Occipital lobe (tissue), 1 donor: ENCODE measurements at regions not wholly inside any gene's neighbourhood (a gene's known extent, or its start where the extent isn't known, plus 50 kb on each side); places are given as distances from the start of the nearest gene placed in this dataset.
"Not testable (repeated sequence)": the region's sequence is repeated elsewhere in the genome, so short reads cannot be mapped to it uniquely, and the experiment has no call there.

Experiments
- DNase-seq: peaks from one replicate; lab custom pipeline; 2025; lab: John Stamatoyannopoulos, UW

DNA sequence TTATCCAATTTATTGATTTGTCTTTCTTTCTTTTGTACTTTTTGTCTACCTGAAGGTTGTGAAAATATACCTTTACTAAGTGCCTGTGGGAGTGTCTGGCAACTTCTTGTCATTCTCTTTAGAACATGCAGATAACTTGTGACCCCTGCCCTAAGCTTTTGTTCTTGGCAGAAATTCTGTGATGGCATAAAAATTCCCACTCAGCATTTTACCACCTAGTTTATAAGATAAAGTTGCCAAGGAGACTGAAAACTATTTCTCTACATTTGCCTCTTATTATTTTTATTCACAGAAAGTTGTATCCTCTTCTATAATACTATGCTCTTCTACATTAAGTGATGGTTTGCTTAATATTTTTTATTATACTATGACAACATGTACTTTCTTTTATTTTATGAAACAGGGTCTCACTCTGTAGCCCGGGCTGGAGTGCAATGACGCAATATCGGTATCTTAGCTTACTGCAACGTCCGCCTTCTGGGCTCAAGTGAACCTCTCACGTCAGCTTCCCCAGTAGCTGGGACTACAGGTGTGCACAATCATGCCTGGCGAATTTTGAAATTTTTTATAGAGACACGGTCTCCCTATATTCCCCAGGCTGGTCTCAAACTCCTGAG is 683.5 kb downstream of the ANKRD7 start:
- no peak for DNase-seq

DNA sequence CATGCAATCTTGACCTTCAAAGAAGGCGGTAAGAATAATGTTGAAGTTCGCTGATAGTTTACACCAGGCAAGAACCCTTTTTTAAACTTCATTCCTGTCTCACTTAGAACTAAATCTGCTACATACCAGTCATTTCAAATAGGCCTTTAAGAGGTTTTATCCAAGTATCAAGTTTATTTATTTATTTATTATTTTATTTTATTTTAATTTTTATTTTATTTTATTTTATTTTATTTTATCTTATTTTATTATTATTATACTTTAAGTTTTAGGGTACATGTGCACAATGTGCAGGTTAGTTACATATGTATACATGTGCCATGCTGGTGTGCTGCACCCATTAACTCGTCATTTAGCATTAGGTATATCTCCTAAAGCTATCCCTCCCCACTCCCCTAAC is 691.6 kb downstream of the ANKRD7 start:
- DNase-seq, result not testable (repeated sequence)

DNA sequence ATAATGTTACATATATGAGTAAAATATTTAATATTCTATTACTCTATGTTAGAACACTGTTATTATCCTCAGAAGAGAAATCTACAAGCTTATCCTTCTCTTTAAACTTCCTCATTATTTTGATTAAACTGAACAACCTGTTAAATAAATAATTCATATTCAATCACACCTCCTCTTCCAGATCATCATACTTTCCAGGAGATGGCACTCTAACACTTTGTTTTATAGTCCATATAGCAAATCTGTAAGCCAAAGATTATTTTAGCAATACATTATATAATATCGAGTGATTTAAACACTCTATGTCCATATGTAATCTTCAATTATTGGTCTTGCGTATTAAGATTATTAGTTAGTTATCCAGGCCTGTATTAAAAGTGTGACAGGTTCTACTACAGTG is 694.1 kb downstream of the ANKRD7 start:
- no peak for DNase-seq

DNA sequence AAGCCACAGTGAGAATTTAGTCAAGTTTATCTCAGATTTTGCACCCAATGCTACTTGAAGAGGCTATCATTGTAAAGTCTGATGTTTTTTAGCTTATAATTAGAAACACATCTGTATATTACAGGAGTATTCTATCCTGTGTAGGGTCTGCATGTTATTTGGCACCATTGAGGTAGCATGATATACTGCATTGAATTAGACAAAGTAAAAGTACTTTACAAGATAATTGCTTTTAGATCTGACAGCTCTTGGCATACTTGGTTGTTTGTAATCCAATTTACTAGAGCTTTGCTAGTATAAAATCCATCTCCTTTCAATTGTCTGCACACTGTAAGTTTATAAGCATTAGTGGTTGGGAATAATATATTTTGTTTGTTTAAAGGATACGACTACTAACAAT is 714.3 kb downstream of the ANKRD7 start:
- DNase-seq, result no peak

DNA sequence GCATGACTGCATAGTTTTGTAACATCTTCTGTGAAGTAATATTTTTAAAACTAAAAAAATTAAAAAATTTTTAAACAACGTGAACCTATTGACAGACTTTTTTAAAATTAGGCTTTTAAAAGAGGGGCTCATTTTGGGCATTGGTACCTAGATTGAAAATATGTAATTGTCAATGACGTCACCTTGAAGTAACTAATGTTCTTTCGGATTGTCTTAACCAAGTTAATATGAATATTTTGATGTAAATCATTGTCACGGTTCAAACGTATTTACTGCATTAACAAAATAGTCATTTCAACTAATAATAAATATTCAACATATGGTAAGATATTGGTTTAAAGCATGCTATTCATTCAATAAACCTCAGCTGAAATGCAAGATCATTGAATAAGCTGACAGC is 719.8 kb downstream of the ANKRD7 start:
- DNase-seq, result no peak

DNA sequence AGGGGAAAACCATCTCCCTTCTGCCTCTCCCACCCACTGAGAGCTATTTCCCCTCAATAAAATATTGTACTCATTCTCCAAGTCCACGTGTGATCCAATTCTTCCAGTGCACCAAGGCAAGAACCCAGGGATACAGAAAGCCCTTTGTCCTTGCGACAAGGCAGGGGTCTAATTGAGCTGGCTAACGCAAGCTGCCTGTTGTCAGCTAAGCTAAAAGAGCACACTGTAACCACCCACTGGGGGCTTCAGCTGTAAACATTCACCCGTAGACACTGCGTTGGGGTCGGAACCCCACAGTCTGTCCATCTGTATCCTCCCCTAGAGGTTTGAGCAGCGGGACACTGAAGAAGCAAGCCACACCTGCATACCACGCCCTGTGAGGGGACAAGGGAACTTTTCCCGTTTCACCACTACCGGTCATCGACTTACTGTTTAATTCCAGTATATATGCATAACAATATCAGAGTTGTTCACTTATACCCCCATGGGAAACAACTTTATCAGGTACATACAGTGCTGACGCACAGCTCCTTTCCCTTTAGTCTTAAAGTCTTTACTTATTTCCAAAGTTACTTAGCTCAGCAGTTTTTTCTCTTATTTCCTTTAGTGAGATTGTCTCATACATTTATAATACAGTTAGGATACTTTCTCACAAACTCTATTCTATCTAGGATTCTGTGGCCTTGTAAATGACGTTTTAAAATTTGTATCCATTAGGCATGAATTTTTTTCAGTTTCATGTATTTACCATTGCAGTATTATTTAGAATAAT is 721.6 kb downstream of the ANKRD7 start:
- DNase-seq, result no peak

DNA sequence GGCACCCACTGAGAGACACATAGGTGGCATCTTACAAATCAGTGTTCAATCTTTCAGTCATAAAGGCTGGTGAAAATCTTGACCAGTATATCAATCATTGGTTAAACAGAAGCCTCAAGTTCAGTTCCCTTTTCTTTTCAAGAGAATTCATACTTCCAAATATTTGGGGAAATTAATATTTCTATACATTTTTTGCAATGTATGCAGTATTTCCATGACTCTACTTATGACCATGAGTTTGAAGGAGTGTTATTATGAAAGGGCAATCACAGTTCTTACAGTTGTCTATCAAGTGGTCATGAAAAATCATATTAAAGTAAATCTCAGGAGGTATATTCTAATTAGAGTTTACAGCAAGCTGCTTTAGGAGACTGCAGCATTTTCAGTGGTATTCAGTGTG is 724.0 kb downstream of the ANKRD7 start:
- DNase-seq, result no peak

DNA sequence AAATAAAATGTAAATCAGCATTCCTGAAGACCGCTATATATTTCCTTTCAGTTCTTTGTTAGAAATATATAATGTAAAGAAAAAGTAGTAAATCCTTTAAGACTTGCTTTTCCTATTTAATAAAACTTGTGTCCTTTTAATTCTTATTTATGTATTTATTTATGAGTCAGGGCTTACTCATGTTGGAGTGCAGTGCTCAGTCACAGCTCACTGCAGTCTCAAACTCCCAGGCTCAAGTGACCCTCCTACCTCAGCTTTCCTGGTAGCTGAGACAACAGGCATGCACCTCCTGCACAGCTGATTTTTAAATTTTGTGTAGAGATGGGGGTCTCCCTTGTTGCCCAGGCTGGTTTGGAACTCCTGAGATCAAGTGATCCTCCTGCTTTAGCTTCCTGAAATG is 724.5 kb downstream of the ANKRD7 start:
- no peak for DNase-seq

DNA sequence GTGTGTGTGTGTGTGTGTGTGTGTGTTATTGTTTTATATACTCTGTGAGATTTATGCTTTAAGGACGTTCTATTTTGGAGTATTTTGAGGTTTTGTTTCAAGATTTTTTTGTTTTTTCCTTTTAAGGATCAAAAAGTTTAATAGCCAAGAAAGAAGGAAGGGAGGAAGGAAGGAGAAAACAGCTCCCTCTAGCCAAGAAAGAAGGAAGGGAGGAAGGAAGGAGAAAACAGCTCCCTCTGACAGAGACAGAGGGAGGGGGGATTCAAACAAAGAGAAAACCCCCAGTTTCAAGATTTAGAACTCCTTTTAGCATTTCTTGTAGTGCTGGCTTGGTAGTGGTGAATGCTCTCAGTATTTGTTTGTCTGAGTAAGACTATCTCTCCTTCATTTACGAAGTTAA is 731.8 kb downstream of the ANKRD7 start:
- DNase-seq, result not testable (repeated sequence)

DNA sequence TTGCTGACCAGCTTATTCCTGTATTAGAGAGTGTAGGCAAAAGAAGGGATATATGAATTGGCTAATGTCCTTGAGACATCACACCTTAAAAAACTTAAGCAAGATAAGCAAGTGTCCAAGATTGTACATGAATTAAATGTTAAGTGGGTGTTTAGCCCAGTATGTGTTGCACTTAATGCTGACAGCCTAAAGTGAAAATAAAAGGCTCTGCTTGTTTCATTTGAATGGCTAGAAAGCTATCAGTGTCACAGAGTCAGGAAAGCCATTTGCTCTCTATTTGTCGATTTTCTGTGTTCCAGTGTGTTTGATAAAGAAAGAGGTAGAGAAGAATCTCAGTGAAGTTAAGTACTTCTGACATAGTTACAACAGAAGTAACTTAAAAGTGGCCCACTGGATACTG is 744.9 kb downstream of the ANKRD7 start:
- no peak for DNase-seq

DNA sequence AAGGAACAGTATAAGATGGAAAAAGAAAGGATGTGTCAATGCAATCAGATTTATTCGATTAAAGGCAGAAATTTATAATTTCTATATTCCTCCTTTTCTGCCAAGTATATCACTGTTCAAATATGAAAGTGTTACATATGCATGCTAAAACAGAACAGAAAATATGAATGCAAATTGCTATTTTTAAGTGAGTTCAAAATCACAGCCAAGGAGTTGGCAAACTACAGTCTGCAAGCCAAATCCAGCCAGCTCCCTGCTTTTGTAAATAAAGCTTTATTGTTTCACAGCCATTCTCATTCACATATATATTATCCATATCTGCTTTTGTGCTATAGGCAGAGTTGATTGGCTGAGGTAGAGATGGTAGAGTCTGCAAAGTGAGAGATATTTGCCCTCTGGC is 747.2 kb downstream of the ANKRD7 start:
- DNase-seq, result no peak

DNA sequence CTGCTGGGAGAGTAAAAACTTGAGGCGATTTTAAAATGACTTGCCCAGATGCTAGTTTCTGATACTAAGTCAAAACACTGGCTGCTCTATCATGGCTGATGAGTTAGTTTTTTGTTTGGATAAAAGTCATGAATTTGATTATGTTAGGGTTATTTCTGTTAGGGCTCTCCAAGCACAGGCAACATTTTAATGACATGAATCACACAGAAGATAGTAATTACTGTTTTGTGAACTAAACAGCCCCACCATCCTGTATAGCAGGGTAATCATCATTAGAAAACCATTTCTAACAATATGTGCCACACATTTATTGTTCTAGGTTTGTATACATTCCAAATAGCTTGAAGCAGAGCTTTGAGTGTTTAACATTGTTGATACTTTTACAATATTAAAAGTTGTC is 750.3 kb downstream of the ANKRD7 start:
- no peak for DNase-seq

DNA sequence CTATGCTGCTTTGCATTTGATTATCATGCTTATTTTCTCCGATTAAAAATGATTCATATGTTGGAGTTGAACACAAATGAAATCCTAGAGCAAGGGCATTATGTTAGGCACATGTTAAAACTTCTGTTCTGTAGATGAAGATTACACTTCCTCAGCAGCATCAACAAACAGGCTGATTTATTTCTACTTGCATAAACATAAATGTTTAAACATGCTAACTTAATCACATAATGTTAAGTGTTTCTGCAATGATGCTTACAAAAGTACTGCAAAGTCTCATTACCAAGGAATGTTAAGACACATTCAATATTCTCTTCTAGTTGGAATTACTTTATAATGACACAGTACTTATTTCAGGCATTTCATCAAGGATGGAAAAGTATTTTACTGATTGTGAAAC is 770.8 kb downstream of the ANKRD7 start:
- no peak for DNase-seq

DNA sequence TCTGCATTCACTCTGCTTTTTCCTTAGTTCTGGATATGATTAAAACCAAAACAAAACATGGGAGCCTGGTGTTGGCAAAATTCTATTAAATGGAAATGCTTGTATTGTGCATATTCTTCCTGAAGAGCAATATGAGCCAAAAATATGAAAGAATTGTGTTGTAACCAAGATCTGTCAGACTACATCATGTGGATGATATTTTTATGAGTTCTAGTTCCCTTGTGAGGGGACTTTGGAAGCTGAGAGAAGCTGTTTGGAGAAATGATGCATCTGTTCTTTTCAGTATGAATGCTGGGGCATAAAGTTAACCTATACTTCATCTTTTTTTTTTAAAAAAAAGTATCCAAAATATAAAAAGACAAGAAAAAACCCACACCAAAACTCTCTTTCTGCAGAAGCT is 782.7 kb downstream of the ANKRD7 start:
- no peak for DNase-seq

DNA sequence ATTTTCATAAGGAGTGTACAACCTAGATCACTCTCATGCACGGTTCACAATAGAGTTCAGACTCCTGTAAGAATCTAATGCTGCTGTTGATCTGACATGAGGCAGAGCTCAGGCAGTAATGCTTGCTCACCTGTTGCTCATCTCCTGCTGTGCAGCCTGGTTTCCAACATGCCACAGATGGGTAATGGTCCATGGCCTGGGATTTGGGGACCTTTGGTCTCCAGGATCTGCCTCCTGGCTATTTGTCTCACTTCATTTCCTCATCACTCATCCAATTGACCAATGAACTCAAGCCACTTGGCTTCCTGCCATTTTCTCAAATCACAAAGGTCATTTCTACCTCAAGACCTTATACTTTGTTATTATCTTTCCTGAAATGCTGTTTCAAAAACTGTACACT is 786.1 kb downstream of the ANKRD7 start:
- DNase-seq, result no peak

DNA sequence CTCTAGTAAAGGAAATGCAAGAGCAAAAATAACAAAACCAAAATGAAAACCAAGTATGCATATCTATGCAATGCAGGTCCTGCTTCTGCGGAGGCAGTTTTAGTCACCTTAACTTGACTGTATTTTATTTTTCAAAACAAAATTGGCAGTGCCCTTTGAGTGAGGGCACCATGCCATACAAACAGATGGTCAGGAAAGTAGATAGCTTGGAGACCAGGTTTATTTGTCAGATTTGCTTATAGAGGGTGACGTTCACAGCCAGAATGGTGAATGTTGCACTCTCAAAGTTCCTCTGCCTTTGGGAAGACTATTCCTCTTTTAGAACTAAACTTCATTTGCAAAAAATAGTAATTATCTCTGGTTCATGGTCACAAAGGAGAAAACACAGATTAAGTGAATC is 801.9 kb downstream of the ANKRD7 start:
- DNase-seq, result no peak

DNA sequence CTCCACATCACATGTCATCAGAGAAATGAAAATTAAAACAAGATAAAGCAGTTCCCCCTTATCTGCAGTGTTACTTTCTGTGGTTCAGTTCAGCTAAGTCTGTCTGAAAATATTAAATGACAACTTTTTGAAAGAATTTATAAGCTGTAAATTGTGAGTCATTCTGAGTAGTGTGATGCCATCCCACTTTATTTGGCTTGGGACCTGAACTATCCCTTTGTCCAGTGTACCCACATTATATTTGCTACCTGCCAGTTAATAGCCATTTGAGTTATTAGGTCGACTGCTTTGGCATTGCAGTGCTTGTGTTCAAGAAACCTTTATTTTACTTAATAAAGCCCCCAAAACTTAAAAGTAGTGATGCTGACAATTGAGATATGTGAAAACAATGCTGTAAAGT is 804.2 kb downstream of the ANKRD7 start:
- no peak for DNase-seq

DNA sequence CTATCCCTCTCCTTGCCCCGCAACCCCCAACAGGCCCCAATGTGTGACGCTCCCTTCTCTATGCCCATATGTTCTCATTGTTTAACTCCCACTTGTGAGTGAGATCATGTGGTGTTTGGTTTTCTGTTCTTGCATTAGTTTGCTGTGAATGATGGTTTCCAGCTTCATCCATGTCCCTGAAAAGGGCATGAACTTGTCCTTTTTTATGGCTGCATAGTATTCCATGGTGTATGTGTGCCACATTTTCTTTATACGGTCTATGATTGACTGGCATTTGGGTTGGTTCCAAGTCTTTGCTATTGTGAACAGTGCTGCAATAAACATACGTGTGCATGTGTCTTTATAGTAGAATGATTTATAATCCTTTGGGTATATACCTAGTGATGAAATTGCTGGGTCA is 807.6 kb downstream of the ANKRD7 start:
- not testable (repeated sequence) for DNase-seq

DNA sequence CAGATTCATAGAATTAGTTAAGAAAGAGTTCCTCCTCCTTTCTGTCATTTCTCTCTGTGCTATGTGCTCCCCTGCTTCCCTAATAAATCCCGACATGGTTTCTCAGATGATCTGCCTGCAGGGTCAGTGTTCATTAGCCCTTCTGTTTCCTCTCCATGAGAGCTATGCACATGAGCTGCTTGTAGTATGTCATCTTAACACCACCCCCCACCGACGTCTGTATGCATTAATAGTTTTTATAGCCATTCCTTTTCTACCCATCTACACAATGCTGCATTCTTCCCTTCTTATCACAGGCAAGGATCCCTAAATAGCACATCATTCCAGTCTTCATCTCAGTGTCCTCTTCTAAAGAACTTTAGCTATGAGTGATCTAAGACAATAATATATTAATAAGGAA is 809.1 kb downstream of the ANKRD7 start:
- no peak for DNase-seq

DNA sequence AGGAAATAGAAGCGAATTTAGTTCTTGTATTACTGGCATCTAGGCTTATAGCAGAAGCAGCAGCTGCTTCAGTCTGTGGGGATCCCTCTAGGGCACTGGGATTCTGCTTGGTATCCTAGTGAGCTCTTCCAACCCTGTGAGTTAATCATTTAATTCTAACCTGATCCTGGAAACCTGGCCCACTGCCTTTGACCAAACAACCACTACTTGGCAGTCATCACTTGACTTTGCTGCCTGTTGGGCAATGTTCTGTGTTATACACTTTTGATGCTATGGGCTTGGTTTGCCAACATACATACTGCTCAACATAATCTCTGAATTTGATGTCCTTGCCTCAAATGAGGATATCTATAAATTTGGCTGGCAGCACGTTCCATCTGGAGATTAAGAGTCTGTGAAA is 813.4 kb downstream of the ANKRD7 start:
- no peak for DNase-seq

DNA sequence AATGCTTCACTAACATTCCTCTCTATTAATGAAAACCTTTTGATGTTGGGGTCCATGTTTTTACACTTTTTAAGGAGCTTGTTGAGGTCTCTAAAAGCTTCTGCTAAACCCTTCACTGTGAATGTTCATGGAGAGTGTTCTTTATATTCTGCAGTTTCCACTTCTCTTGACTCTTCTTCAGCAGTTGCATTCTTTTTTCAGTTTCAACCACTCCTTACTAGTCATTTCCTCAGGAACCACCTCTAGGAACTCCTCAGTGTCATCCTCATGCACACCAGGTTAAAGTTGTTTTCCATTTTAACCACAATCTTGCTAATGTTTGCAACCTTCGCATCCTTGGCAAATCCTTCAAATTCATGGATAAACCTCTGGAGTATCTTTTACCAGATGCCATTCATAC is 821.6 kb downstream of the ANKRD7 start:
- no peak for DNase-seq

DNA sequence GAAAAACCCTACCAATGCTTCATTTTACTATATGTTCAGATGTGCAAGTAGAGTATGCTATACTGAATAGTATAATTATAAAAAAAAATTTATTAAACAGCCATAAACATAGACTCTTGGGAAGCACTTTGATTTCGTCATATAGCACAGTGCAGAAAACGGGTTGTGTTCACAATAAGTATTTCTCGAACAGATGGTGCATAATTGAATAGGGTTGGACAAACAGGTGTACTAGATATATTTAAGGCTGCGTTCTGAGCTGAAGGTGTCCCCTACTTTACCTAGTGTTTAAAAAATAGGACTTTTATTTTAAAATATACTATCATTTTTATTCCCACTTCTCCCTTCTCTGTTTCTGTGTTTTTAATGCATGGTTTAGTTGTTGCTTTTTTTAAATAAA is 841.5 kb downstream of the ANKRD7 start:
- DNase-seq, result no peak

DNA sequence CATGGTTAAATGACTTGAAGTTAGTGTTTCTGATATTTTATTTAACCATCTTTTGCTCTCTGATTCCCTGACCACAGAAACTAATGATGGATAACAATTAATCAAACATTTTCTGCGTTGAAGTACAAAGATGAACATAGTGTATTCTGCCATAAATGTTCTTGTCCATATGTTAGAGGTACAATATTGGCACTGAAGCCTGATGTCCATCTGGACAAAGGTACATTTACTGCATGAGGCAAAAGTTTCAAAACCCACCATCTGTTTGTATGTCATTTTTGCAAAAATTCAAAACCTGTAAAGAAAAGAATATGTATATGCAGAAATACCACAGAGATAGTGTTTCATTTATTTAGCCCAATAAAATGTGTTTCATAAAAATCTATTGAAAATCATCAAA is 861.5 kb downstream of the ANKRD7 start:
- DNase-seq, result no peak

DNA sequence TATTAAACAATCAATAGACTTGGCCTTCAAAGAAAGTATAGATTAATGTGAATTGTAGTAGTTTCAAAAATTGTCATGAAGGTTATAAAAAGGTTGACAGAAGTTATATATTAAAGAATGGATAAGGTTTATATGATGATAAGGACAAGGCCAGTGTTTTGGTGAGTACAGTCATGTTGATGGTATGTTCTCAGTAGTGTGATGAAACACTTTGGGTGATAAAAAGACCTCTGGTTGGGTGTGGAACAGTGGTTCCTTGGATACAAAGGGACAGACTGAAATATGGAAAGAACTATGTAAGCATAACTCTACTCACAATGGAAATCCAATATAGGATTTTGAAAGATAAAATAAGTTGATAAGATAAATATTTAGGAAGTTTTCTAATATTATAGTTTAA is 866.3 kb downstream of the ANKRD7 start:
- DNase-seq, result no peak
